Tibial nerve (tissue), 4 donors: ENCODE measurements at regions not wholly inside any gene's neighbourhood (a gene's known extent, or its start where the extent isn't known, plus 50 kb on each side); places are given as distances from the start of the nearest gene placed in this dataset.

Experiments used
- DNase-seq, 2 donors: peaks; one replicate each; pipeline ENCODE4 v3.0.0-alpha.2; 2019; ENCODE audit warnings: low spot score in 2 of 2
- H3K27ac ChIP-seq, 4 donors: fragments of 200-600 bp; sonication (generic) in 3 of 4; one replicate each; pipeline ENCODE4 v1.5.1; 2017 to 2019; ENCODE audit warnings: mild to moderate bottlenecking in 1 of 4
- H3K27me3 ChIP-seq, 2 donors: fragments of 200-600 bp; sonication (generic) in 1 of 2; one replicate each; pipeline versions ENCODE4 v1.5.1 to v1.6.0; 2017 to 2019
- H3K36me3 ChIP-seq, 3 donors: fragments of 200-600 bp; sonication (generic); one replicate each; pipeline ENCODE4 v1.5.1; 2018 to 2019
- H3K4me1 ChIP-seq, 4 donors: fragments of 200-600 bp; sonication (generic) in 3 of 4; one replicate each; pipeline ENCODE4 v1.5.1; 2017 to 2019
- H3K4me3 ChIP-seq, 4 donors: fragments of 200-600 bp; sonication (generic) in 3 of 4; one replicate each; pipeline ENCODE4 v1.5.1; 2017 to 2019; ENCODE audit warnings: mild to moderate bottlenecking in 1 of 4, moderate library complexity in 1 of 4
- H3K9me3 ChIP-seq, 4 donors: fragments of 200-600 bp; sonication (generic) in 3 of 4; one replicate each; pipeline ENCODE4 v1.5.1; 2017 to 2019
- EP300 ChIP-seq, 2 donors: sonication (generic); formaldehyde crosslinking; IDR thresholded peaks; one replicate each; pipeline ENCODE4 v1.6.1; 2017; ENCODE audit warnings: antibody characterized with exemption in 2 of 2, mild to moderate bottlenecking in 1 of 2
- POLR2A ChIP-seq, 2 donors: fragments of 450-650 bp; IDR thresholded peaks; one replicate each; pipeline ENCODE4 v1.6.1; 2017; ENCODE audit warnings: antibody characterized with exemption in 2 of 2, mild to moderate bottlenecking in 2 of 2, moderate library complexity in 2 of 2
- WGBS, 2 donors: methylation state at CpG; one replicate each; pipeline ENCODE4 v1.1.5; 2018; 5-methylcytosine and 5-hydroxymethylcytosine counted together
- TF ChIP-seq, protein P1 (sequence below), 5 experiments: fragments of 200-600 bp in 3 of 5; fragments of 450-650 bp in 2 of 5; sonication (generic) in 3 of 5; IDR thresholded peaks; one replicate each; pipeline ENCODE4 v1.5.1; 2016 to 2019; ENCODE audit warnings: antibody characterized with exemption in 5 of 5, mild to moderate bottlenecking in 3 of 5, moderate library complexity in 2 of 5

DNA sequence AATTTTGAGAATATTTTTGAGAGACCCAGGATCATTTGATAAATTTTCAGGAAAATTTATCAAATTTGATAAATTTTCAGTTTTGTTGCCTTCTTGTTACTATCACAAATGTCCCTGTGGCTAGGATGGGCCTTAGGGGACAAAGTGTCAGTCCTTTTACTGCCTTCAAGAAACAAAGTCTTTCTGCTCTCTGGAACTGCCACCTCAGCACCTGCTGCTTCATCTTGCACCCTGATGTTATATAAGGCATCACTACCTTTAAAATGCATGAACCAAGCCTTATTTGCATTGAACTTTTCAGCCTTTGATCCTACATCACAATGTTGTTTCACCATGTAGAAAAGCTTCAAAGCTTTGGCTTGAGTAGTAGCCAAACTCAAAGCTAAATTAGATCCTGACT, 123.0 kb upstream of the CNTLN start:
- H3K27ac ChIP-seq, result no peak overlapping the region
- no peaks in the 10 kb centered on the region for H3K36me3 ChIP-seq
- no peak overlapping the region for H3K4me3 ChIP-seq
- H3K9me3 ChIP-seq, result no peaks in the 10 kb centered on the region
- no peak for DNase-seq
- no peaks in the 10 kb centered on the region for H3K27me3 ChIP-seq
- TF ChIP-seq POLR2A (IDR thresholded peaks at IDR 0.05) (no peak), EP300 (IDR thresholded peaks at IDR 0.05) (no peak)
- TF ChIP-seq, protein P1, sequence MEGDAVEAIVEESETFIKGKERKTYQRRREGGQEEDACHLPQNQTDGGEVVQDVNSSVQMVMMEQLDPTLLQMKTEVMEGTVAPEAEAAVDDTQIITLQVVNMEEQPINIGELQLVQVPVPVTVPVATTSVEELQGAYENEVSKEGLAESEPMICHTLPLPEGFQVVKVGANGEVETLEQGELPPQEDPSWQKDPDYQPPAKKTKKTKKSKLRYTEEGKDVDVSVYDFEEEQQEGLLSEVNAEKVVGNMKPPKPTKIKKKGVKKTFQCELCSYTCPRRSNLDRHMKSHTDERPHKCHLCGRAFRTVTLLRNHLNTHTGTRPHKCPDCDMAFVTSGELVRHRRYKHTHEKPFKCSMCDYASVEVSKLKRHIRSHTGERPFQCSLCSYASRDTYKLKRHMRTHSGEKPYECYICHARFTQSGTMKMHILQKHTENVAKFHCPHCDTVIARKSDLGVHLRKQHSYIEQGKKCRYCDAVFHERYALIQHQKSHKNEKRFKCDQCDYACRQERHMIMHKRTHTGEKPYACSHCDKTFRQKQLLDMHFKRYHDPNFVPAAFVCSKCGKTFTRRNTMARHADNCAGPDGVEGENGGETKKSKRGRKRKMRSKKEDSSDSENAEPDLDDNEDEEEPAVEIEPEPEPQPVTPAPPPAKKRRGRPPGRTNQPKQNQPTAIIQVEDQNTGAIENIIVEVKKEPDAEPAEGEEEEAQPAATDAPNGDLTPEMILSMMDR (IDR thresholded peaks at IDR 0.05), result no peak
- no peaks in the 10 kb centered on the region for H3K4me1 ChIP-seq

- Histone ChIP-seq H3K27ac (no peak overlapping the region), H3K4me3 (no peak overlapping the region), H3K36me3 (no peaks in the 10 kb centered on the region), H3K9me3 (no peaks in the 10 kb centered on the region), H3K27me3 (no peaks in the 10 kb centered on the region), H3K4me1 (peaks cover 0 to 14% (median 3%) of the 10 kb centered on the region in 4 donors)
- TF ChIP-seq POLR2A (IDR thresholded peaks at IDR 0.05), result no peak
- WGBS, 2 donors, result 77 to 91% methylated on average over 2 of the region's 2 CpGs
- DNase-seq, result no peak
These were observed 125.8 kb upstream of the CNTLN start for GRCh38 chr9:17009071-17009470.

DNA sequence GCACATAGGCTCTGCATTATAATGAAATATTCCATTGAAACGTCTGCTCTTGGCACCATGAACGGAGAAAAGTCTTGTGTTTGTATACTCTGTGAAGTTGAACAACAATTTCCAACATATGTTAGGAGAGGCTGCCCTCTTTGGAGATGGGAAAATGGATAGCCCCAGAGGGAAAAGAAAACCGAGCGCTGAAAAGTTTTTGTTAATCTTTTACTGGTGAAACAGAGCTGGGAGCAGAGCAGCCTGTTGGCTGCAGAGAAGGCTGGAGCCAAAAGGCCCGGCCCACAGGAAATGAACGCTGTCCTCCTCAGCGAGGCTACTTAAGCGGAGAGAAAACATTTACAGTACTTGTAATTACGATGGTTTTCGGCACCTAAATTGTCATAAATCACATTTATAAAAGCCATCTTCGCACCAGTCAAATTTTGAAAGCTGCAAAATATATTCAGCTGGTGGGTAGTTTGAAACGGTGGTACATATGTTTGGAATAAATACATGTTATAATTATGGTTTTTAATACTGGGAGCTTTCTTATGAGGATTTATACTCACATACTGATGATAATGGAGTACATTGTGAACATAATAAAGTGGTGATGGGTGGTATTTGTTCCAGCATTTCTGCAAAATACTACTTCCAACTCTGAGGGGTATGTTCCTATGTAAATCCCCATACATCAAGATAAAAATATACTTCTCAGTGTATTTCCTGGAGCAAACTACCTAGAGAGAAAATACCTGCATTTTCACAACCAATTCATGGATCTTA, 129.6 kb upstream of the CNTLN start:
- peak overlapping the region in 3 of 4 donors; percentile 23 to 61 (median 34) for H3K27ac ChIP-seq
- H3K36me3 ChIP-seq, result no peaks in the 10 kb centered on the region
- peaks cover 0 to 16% (median 5%) of the 10 kb centered on the region in 4 donors for H3K4me1 ChIP-seq
- no peaks in the 10 kb centered on the region for H3K9me3 ChIP-seq
- no peaks in the 10 kb centered on the region for H3K27me3 ChIP-seq
- TF ChIP-seq, protein P1 (IDR thresholded peaks at IDR 0.05), result no peak
- no peak for TF ChIP-seq EP300 (IDR thresholded peaks at IDR 0.05)
- TF ChIP-seq POLR2A (IDR thresholded peaks at IDR 0.05), result no peak
- 7 to 10% methylated on average over 12 of the region's 12 CpGs for WGBS, 2 donors
- H3K4me3 ChIP-seq, result peak overlapping the region in 2 of 4 donors; percentile 17 to 19
- no peak for DNase-seq

GRCh38 chr9:17004500-17004899, 130.3 kb upstream of the CNTLN start:
- H3K9me3 ChIP-seq, result no peaks in the 10 kb centered on the region
- 39 to 52% methylated on average over 5 of the region's 5 CpGs for WGBS, 2 donors

DNA sequence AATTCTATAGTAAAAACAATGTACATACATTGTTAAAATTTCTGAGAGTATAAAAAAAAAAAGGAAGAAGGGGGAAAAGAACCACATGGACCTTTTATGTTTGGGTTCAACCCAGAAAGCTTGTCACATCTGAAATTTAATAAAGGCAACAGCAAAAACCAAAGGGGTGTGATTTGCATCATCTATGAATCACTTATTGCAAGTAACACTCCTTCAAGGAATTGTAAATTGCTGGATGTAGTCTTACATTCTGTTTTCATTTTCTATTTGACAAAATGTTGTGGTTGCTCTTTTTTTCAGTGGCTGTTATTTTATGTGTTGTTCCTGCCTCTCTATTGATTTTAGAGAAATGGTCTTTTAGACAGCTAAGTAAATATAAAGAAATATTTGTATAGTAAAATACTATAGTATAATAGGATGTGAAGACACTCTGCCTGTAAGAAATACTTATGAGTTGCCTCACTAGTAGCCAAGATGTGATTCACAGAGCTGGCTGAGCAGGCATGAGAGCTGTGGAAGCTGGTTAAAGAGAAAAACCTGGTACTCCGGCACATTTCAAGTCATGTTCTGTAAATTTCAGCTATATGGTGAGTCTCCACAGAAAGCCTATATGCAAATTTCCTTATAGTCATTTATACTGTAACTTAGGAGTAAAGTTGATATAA, 131.1 kb upstream of the CNTLN start:
- Histone ChIP-seq H3K9me3 (no peaks in the 10 kb centered on the region), H3K27me3 (no peaks in the 10 kb centered on the region), H3K36me3 (no peaks in the 10 kb centered on the region), H3K4me1 (peaks cover 0 to 16% (median 5%) of the 10 kb centered on the region in 4 donors), H3K4me3 (no peak overlapping the region), H3K27ac (peak overlapping the region in 1 of 4 donors; percentile 9)
- no peak for DNase-seq
- TF ChIP-seq POLR2A (IDR thresholded peaks at IDR 0.05) (no peak), EP300 (IDR thresholded peaks at IDR 0.05) (no peak)
- TF ChIP-seq, protein P1 (IDR thresholded peaks at IDR 0.05), result no peak
- WGBS, 2 donors, result 89 to 95% methylated on average over 1 of the region's 1 CpG

More at GRCh38 chr9:17004500-17004899, 130.3 kb upstream of the CNTLN start:
- Histone ChIP-seq H3K27me3 (no peaks in the 10 kb centered on the region), H3K36me3 (no peaks in the 10 kb centered on the region), H3K4me3 (no peak overlapping the region), H3K4me1 (peaks cover 0 to 16% (median 5%) of the 10 kb centered on the region in 4 donors), H3K27ac (peak overlapping the region in 1 of 4 donors; percentile 9)
- no peak for DNase-seq
- TF ChIP-seq POLR2A (IDR thresholded peaks at IDR 0.05) (no peak), EP300 (IDR thresholded peaks at IDR 0.05) (no peak)
- TF ChIP-seq, protein P1 (IDR thresholded peaks at IDR 0.05), result no peak
